Panc1 (cell line): ENCODE measurements at regions not wholly inside any gene's neighbourhood (a gene's known extent, or its start where the extent isn't known, plus 50 kb on each side); places are given as distances from the start of the nearest gene placed in this dataset.

Source experiments
- ATAC-seq: fragments of 200-7000 bp; cut with Tn5 transposase; 2 replicates; pipeline ENCODE4 v1.9.1; 2020; ENCODE audit warnings: mild to moderate bottlenecking, moderate library complexity
- BruUV-seq: library from RNA; stranded (reverse); fragments of 400-500 nt; replicated peaks from 2 replicates; lab custom pipeline; 2021; lab: Mats Ljungman, UMichigan
- CTCF ChIA-PET: fragments of 300-600 bp; sonication (Branson Sonifier 250); formaldehyde crosslinking; loops from one replicate; lab custom pipeline; 2022; ENCODE audit warnings: antibody characterized with exemption; lab: Charles Lee
- POLR2A ChIA-PET: fragments of 300-600 bp; sonication (Branson Sonifier 250); formaldehyde crosslinking; loops from one replicate; lab custom pipeline; 2022; ENCODE audit warnings: antibody characterized with exemption; lab: Charles Lee
- DNase-seq: peaks from one replicate; pipeline ENCODE4 v3.0.0-alpha.2; 2010; ENCODE audit warnings: low read depth, low spot score
- H3K27ac ChIP-seq: 2 replicates; pipeline ENCODE4 v1.5.1; 2011; ENCODE audit warnings: mild to moderate bottlenecking, low read length, inconsistent platforms
- H3K27me3 ChIP-seq: fragments of 200-500 bp; sonication (Bioruptor generic); 2 replicates; pipeline ENCODE4 v1.6.0; 2014; ENCODE audit warnings: low read length, inconsistent platforms; ENCODE audit not compliant: control insufficient read depth, insufficient read depth
- H3K36me3 ChIP-seq: fragments of 200-500 bp; sonication (Bioruptor generic); 2 replicates; pipeline ENCODE4 v1.5.1; 2014; ENCODE audit warnings: inconsistent platforms, mild to moderate bottlenecking, low read length, moderate library complexity; ENCODE audit not compliant: control insufficient read depth, insufficient read depth
- H3K4me1 ChIP-seq: 2 replicates; pipeline ENCODE4 v1.5.1; 2011; ENCODE audit warnings: inconsistent platforms, mild to moderate bottlenecking, low read length, moderate library complexity; ENCODE audit not compliant: control insufficient read depth, insufficient read depth
- H3K4me3 ChIP-seq, 2 experiments: 2 replicates each; pipeline ENCODE4 v1.5.1; 2011 to 2012; ENCODE audit warnings: low read depth in 2 of 2, low read length in 2 of 2, mild to moderate bottlenecking in 2 of 2, inconsistent platforms in 1 of 2, moderate library complexity in 1 of 2
- H3K9me3 ChIP-seq: fragments of 200-500 bp; sonication (Bioruptor generic); 2 replicates; pipeline ENCODE4 v1.5.1; 2014; ENCODE audit warnings: low read depth, mild to moderate bottlenecking, inconsistent platforms, low read length, moderate library complexity; ENCODE audit not compliant: control insufficient read depth, insufficient read depth
- CTCF ChIP-seq: fragments of 450-650 bp; IDR thresholded peaks from 2 replicates; pipeline ENCODE4 v1.5.1; 2017; ENCODE audit warnings: mild to moderate bottlenecking
- POLR2AphosphoS5 ChIP-seq: IDR thresholded peaks from 2 replicates; pipeline ENCODE4 v1.6.1; 2012; ENCODE audit warnings: mild to moderate bottlenecking, low read depth, low read length, moderate library complexity
- REST ChIP-seq, 2 experiments: IDR thresholded peaks; 2 replicates each; pipeline ENCODE4 v1.6.1; 2011 to 2012; ENCODE audit warnings: low read depth in 2 of 2, control low read depth in 1 of 2, low read length in 1 of 2, mild to moderate bottlenecking in 1 of 2, moderate library complexity in 1 of 2; ENCODE audit not compliant: insufficient read depth in 1 of 2
- SIN3A ChIP-seq: IDR thresholded peaks from 2 replicates; pipeline ENCODE4 v1.6.1; 2012; ENCODE audit warnings: low read depth, mild to moderate bottlenecking, low read length, moderate library complexity, borderline replicate concordance; ENCODE audit not compliant: insufficient read depth
- TCF7L2 ChIP-seq: IDR thresholded peaks from 2 replicates; pipeline ENCODE4 v1.6.1; 2011; ENCODE audit warnings: mild to moderate bottlenecking, low read depth, low read length, inconsistent platforms
- in situ Hi-C: cut with HindIII; loops from 2 replicates; pipeline ENCODE4 v1.10.0; 2016; ENCODE audit warnings: low sequenced_read_pairs, low pct_unique_long_range_greater_than_20kb
- intact Hi-C: fragments of 100-400 bp; cut with micrococcal nuclease; formaldehyde crosslinking; loops from one replicate; pipeline ENCODE4 v1.10.0; 2022; ENCODE audit not compliant: unreplicated experiment

- Histone ChIP-seq H3K27me3 (no peaks in the 10 kb centered on the region), H3K9me3 (no peaks in the 10 kb centered on the region), H3K4me3 (no peak overlapping the region), H3K27ac (no peak overlapping the region), H3K36me3 (no peaks in the 10 kb centered on the region), H3K4me1 (no peaks in the 10 kb centered on the region)
- ChIA-PET CTCF (no interaction called here), POLR2A (no interaction called here)
- TF ChIP-seq POLR2AphosphoS5 (no peak), CTCF (no peak), REST (IDR thresholded peaks at IDR 0.05; ENCODE audit: insufficient read depth in 1 of 2, low read depth in 2 of 2, low read length in 1 of 2) (no peak), TCF7L2 (no peak), SIN3A (no peak)
- BruUV-seq, result no TSS peak
- intact Hi-C loops, result loop anchor here (10.0 kb wide), 1 partner anchor 602 kb away; no protein-coding TSS in a partner anchor
- DNase-seq, result no peak
- in situ Hi-C loops, result no loop called here
- ATAC-seq, result no peak
Observed at GRCh38 chr18:6486764-6487426, 72.2 kb upstream of the L3MBTL4 start.

- TF ChIP-seq CTCF (no peak), SIN3A (no peak), REST (IDR thresholded peaks at IDR 0.05; ENCODE audit: insufficient read depth in 1 of 2, low read depth in 2 of 2, low read length in 1 of 2) (no peak), TCF7L2 (no peak), POLR2AphosphoS5 (no peak)
- POLR2A ChIA-PET, result no interaction called here
- intact Hi-C loops, result loop anchor here (10.0 kb wide), 1 partner anchor 603 kb away; no protein-coding TSS in a partner anchor
Observed at GRCh38 chr18:6487968-6488367, 73.3 kb upstream of the L3MBTL4 start.

More at GRCh38 chr18:6487968-6488367, 73.3 kb upstream of the L3MBTL4 start:
- BruUV-seq, result no TSS peak
- CTCF ChIA-PET, result no interaction called here
- Histone ChIP-seq H3K27ac (no peak overlapping the region), H3K4me1 (no peaks in the 10 kb centered on the region), H3K9me3 (no peaks in the 10 kb centered on the region), H3K4me3 (no peak overlapping the region), H3K27me3 (no peaks in the 10 kb centered on the region), H3K36me3 (no peaks in the 10 kb centered on the region)
- in situ Hi-C loops, result no loop called here
- no peak for DNase-seq
- ATAC-seq, result no peak
